ENCODE measurements at regions not wholly inside any gene's neighbourhood (a gene's known extent, or its start where the extent isn't known, plus 50 kb on each side); places are given as distances from the start of the nearest gene placed in this dataset.
A peak's percentile ranks its signal among the peaks of the same experiment; 100 is the strongest.

- no peak for DNase-seq
Observed at GRCh38 chr12:86860776-86861175, 604.6 kb upstream of the MGAT4C start.

- DNase-seq, result no peak
Observed at GRCh38 chr12:86852451-86852850, 596.3 kb upstream of the MGAT4C start.

- DNase-seq, result no peak
Observed at GRCh38 chr12:86838711-86839110, 582.5 kb upstream of the MGAT4C start.

GRCh38 chr12:86838260-86838659 lies 582.1 kb upstream of the MGAT4C start:
- DNase-seq, result no peak

- DNase-seq, result no peak
Observed at GRCh38 chr12:86837246-86837645, 581.1 kb upstream of the MGAT4C start.

DNA sequence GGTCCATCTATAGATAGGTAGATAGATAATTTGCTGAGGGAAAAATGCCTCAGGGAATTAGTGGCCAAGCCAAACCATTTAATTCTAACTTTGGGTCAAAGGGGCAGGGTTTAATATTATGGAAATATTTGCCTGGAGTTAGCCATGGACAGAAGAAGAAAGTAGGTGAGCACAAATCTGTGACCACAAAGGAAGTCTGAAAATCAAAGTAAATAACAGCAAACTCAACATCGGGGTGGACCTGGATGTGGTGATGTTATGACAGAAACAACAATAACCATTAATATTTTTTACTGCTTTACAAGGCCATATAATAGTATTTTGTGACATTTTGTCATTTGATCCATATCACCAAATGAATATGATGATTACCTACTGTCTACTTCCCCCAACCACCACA lies 578.0 kb upstream of the MGAT4C start:
- DNase-seq, result no peak

DNA sequence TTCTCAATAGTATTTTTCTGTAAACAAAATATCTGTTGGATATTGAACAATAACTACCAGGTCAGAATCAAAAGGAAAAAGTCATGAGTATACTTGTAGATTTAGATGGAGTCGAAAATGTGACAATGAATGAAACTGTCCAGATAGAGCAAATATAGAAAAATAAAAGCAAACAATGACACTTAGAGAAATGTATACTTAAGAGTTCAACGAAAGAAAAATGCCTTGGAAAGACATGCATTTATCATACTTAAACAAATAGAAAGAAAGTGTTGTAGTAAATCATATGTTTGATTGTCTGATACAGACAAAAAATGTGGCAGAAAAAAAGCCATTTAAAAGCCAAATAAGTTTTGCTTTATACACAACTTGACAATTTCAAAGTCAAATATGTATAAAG lies 571.2 kb upstream of the MGAT4C start:
- DNase-seq, result no peak

- no peak for DNase-seq
Observed at GRCh38 chr12:86826051-86826450, 569.9 kb upstream of the MGAT4C start.

- DNase-seq, result no peak
Observed at GRCh38 chr12:86801439-86801838, 545.2 kb upstream of the MGAT4C start.

GRCh38 chr12:86799616-86800015 lies 543.4 kb upstream of the MGAT4C start:
- DNase-seq, result no peak

DNA sequence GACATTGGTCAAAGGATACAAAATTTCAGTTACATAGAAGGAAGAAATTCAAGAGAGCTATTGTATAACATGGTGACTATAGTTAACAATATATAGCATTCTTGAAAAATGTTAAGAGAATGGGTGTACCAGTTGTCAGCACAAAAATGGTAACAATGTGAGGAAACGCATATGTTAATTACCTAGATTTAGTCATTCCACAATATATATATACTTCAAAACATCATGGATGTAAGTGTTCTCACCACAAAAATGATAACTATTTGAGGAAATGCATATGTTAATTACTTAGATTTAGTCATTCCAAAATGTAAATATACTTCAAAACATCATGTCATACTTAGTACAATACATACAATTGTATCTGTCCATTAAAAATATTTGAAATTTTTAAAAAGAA lies 540.4 kb upstream of the MGAT4C start:
- DNase-seq, result no peak

DNA sequence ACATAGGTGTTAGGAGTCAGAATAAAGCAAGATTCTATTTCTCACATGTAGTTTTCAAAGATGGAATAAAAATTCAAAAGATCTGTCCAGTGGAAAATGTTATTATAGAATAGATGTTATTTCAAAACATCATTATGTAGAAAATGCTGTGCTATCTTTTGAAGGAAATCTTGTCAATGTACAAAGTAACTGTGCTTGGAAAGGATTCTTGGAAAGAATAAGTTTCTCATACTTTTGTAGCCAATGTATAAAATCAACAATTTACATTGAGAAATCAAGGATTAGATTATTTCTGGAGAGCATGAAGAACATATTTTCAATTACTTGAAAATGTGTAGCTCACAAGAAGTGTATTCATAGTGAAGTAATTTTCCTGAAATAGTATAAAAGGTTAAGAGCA lies 532.5 kb upstream of the MGAT4C start:
- DNase-seq, result no peak

- DNase-seq, result no peak
Observed at GRCh38 chr12:86787419-86787818, 531.2 kb upstream of the MGAT4C start.

- peak; percentile 82 for DNase-seq
Observed at GRCh38 chr12:86777325-86777724, 521.1 kb upstream of the MGAT4C start.

- no peak for DNase-seq
Observed at GRCh38 chr12:86774841-86775388, 518.7 kb upstream of the MGAT4C start.

- no peak for DNase-seq
Observed at GRCh38 chr12:86772696-86773095, 516.5 kb upstream of the MGAT4C start.

GRCh38 chr12:86770871-86771270 lies 514.7 kb upstream of the MGAT4C start:
- DNase-seq, result no peak

DNA sequence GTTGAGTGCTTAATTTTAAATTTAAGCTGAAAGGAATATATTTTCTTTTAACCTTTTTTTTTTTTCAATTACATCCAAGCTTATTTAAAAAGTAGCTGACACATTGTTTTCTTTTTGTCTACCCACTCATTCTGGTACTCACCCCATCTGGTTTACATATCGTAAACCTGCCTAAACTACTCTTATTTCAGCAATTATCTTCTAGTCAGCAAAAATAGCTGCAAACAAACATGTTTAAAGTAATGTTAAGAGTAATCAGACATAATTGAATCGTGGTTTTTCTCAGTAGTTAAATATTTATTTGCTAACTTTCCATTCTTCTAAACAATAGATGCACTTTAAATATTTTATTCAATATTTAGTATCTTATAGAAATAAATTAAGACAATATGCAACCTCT lies 492.7 kb upstream of the MGAT4C start:
- no peak for DNase-seq

DNA sequence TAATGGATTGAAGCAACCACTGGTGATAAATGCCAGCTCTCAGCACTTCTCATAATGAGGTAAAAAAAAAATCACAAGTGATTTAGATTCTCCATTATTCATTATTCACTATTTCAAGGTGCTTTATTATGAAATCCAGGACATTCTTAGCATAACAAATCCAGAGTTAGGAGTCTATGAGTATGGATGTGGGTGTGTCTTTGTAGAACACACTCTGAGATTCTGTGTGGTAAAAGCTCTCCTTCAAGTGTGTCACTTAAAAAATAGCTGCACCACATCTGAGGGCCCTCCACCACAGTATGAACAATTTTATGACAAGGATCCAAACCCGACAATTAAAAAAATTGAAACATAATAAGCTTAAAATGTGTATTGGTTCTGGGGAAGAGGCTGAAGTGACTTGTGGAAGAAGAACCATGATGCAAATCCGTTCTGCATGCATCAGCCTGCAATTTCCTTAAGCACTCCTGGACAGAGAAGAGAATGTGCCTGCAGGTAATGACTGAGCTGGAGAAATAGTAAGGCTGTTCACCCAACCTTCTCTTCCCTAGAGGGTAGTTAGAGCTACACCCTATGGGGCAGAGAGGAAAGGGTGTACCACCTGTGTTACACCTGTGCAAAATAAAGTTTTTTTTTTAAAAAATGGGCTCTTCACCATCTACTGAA lies 488.5 kb upstream of the MGAT4C start:
- no peak for DNase-seq

DNA sequence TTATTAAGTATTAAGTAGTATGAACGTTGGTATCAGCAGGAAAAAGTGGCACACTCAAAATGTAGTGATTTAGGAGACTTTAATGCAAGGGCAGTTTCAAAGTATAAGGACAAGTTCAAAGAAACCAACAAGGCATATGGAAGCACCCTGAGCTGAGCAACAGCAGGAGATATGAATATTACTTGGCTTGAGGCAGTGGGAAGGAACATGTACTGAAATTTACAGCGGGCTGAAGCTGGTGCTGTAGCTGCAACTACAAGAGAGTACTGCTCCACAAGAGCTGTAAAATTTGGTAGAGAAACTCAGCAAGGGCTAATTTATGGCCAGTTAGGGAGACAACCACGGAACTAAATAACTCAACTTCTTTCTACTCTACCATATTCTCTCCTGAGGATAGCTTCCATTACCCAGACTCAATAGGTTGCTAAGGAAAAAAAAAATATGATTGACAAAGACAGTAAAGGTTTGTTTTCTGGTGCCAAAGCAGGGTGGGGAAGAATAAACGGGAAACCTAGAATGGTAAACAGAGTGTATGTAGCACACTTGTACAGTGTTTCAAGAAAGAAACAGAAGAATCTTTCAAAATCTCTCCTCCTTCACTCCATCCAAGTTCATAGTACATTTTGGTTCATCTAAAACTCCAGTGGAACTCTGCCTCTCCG lies 487.8 kb upstream of the MGAT4C start:
- no peak for DNase-seq

GRCh38 chr12:86741531-86741930 lies 485.3 kb upstream of the MGAT4C start:
- no peak for DNase-seq

GRCh38 chr12:86735851-86736250 lies 479.7 kb upstream of the MGAT4C start:
- DNase-seq, result no peak

- DNase-seq, result no peak
Observed at GRCh38 chr12:86735072-86735471, 478.9 kb upstream of the MGAT4C start.

DNA sequence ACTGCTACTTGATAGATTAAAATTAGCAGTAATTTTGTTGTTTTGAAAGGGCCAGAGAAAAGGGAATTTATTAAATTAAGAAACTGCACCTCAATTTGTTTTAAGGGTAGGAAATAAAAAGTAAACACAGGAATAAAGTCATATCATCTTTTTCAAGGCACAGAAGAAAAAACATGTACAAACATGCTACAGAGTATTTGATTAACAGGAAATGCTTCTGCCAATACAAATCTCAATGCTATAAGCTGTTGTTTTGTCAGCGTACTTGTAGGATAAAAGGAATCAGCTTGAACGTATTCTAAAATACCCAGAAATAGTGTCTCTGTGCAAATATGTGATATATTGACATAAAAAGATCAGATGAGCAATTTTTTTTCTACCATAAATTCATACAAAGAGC lies 474.0 kb upstream of the MGAT4C start:
- DNase-seq, result no peak

DNA sequence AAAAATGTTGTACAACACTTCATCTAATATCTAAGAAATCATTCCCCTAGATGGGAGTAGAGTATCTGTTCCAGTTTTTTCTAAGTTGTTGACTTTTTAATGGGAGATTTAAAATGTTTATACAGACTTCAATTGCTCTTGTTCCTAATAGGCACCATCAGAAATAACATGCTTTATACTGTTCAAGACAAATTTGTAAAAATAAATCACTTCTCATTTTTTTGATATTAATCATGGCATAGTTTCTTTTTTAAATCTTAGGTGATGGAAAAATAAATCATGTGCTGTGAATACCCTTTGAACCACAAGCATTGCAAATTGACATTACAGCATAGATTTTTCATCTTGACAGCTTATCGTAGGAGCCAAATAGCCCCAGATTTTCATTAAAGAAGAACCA lies 473.5 kb upstream of the MGAT4C start:
- no peak for DNase-seq

Data from NCI-H2081 treated with DMSO at 0.1 percent for 48 hours (cell line).